H1 (cell line): ENCODE measurements at regions not wholly inside any gene's neighbourhood (a gene's known extent, or its start where the extent isn't known, plus 50 kb on each side); places are given as distances from the start of the nearest gene placed in this dataset.
A peak's percentile ranks its signal among the peaks of the same experiment; 100 is the strongest.

Source experiments
- CTCF ChIA-PET: fragments of 300-600 bp; sonication (Branson Sonifier 250); formaldehyde crosslinking; loops from one replicate; lab custom pipeline; 2021; ENCODE audit not compliant: partially characterized antibody; lab: Charles Lee
- POLR2A ChIA-PET: fragments of 300-600 bp; sonication (Branson Sonifier 250); formaldehyde crosslinking; loops from one replicate; lab custom pipeline; 2021; ENCODE audit warnings: inconsistent platforms; ENCODE audit not compliant: partially characterized antibody; lab: Charles Lee
- DNase-seq, 2 experiments: peaks; one replicate each; pipeline versions ENCODE4 v3.0.0 to v3.0.0-alpha.2; 2010 to 2022; ENCODE audit warnings: low spot score in 2 of 2, low read depth in 1 of 2, mixed read lengths in 1 of 2
- FAIRE-seq: peaks from 2 replicates; lab custom pipeline; 2011; peaks lifted over from hg19 to GRCh38; lab: Jason Lieb, UNC
- H2AFZ ChIP-seq: 2 replicates; pipeline ENCODE4 v1.8.1; 2012; ENCODE audit warnings: low read length, inconsistent platforms
- H2AK5ac ChIP-seq: 2 replicates; pipeline ENCODE4 v1.6.1; 2013; ENCODE audit warnings: low read depth, low read length
- H2BK120ac ChIP-seq: replicated peaks from 2 replicates; pipeline ENCODE3; 2013; ENCODE audit warnings: low read depth, low read length, inconsistent platforms
- H2BK12ac ChIP-seq: 2 replicates; pipeline ENCODE4 v1.6.1; 2013; ENCODE audit warnings: low read depth, low read length
- H2BK15ac ChIP-seq: 2 replicates; pipeline ENCODE4 v1.6.1; 2013; ENCODE audit warnings: low read length
- H2BK20ac ChIP-seq: 2 replicates; pipeline ENCODE4 v1.6.1; 2013; ENCODE audit warnings: low read length
- H2BK5ac ChIP-seq: 2 replicates; pipeline ENCODE4 v1.6.1; 2013; ENCODE audit warnings: low read depth, low read length
- H3K14ac ChIP-seq: 2 replicates; pipeline ENCODE4 v1.6.1; 2013; ENCODE audit warnings: inconsistent platforms; ENCODE audit not compliant: insufficient read length
- H3K18ac ChIP-seq: 2 replicates; pipeline ENCODE4 v1.6.1; 2013; ENCODE audit warnings: low read length; ENCODE audit errors: extremely low read depth
- H3K23ac ChIP-seq: 2 replicates; pipeline ENCODE4 v1.6.1; 2013; ENCODE audit warnings: inconsistent platforms; ENCODE audit not compliant: insufficient read length
- H3K23me2 ChIP-seq: 2 replicates; pipeline ENCODE4 v1.6.1; 2013; ENCODE audit warnings: low read depth, low read length
- H3K27ac ChIP-seq: 2 replicates; pipeline ENCODE4 v1.6.1; 2011; ENCODE audit warnings: low read depth, low read length, inconsistent platforms
- H3K27me3 ChIP-seq, 4 experiments: replicated peaks in 1 of 4; 1 replicate in 1 of 4; 2 replicates in 3 of 4; pipeline versions ENCODE4 v1.6.1 to v1.8.1; 2011 to 2013; ENCODE audit warnings: low read length in 3 of 4, mild to moderate bottlenecking in 3 of 4, inconsistent platforms in 2 of 4, mixed read lengths in 2 of 4, moderate library complexity in 1 of 4; ENCODE audit not compliant: control insufficient read depth in 3 of 4, insufficient read depth in 3 of 4; ENCODE audit errors: extremely low read depth in 1 of 4
- H3K36me3 ChIP-seq, 4 experiments: 2 replicates each; pipeline versions ENCODE4 v1.6.1 to v1.8.1; 2011 to 2013; ENCODE audit warnings: mild to moderate bottlenecking in 4 of 4, low read length in 3 of 4, moderate library complexity in 2 of 4, control low read depth in 1 of 4, inconsistent platforms in 1 of 4; ENCODE audit not compliant: insufficient read depth in 4 of 4, control insufficient read depth in 2 of 4
- H3K4ac ChIP-seq: replicated peaks from 2 replicates; pipeline ENCODE3; 2013; ENCODE audit warnings: low read length, low read depth, mixed read lengths, inconsistent platforms; ENCODE audit not compliant: insufficient read length
- H3K4me1 ChIP-seq, 4 experiments: replicated peaks in 1 of 4; 1 replicate in 1 of 4; 2 replicates in 3 of 4; pipeline versions ENCODE4 v1.6.1 to v1.8.1; 2011 to 2013; ENCODE audit warnings: low read length in 3 of 4, inconsistent platforms in 2 of 4, mixed read lengths in 1 of 4; ENCODE audit not compliant: insufficient read depth in 4 of 4, control insufficient read depth in 3 of 4
- H3K4me2 ChIP-seq, 2 experiments: 2 replicates each; pipeline versions ENCODE4 v1.6.1 to v1.8.1; 2011 to 2013; ENCODE audit warnings: low read depth in 2 of 2, low read length in 2 of 2, control low read depth in 1 of 2, inconsistent platforms in 1 of 2, mild to moderate bottlenecking in 1 of 2; ENCODE audit not compliant: insufficient read depth in 1 of 2
- H3K4me3 ChIP-seq, 4 experiments: fragments of 200-600, 300-600 bp in 1 of 4; sonication (generic), shearing (Covaris generic), sonication (Bioruptor Twin) in 1 of 4; 2 replicates each; pipeline versions ENCODE4 v1.5.1 to v1.8.1; 2011 to 2016; ENCODE audit warnings: low read length in 4 of 4, low read depth in 3 of 4, control low read depth in 2 of 4, inconsistent platforms in 2 of 4, mild to moderate bottlenecking in 2 of 4, mixed read lengths in 1 of 4, moderate library complexity in 1 of 4; ENCODE audit not compliant: insufficient read depth in 2 of 4; ENCODE audit errors: extremely low read depth in 1 of 4
- H3K56ac ChIP-seq: replicated peaks from 2 replicates; pipeline ENCODE3; 2013; ENCODE audit warnings: low read depth, mild to moderate bottlenecking, mixed read lengths, low read length, inconsistent platforms; ENCODE audit not compliant: insufficient read length
- H3K79me1 ChIP-seq: 2 replicates; pipeline ENCODE4 v1.6.1; 2013; ENCODE audit warnings: low read depth, low read length, control low read depth
- H3K79me2 ChIP-seq, 2 experiments: 2 replicates each; pipeline versions ENCODE4 v1.6.1 to v1.8.1; 2012 to 2013; ENCODE audit warnings: low read length in 2 of 2, mild to moderate bottlenecking in 2 of 2, inconsistent platforms in 1 of 2; ENCODE audit not compliant: insufficient read depth in 2 of 2, control insufficient read depth in 1 of 2
- H3K9ac ChIP-seq, 4 experiments: replicated peaks in 1 of 4; 1 replicate in 1 of 4; 2 replicates in 3 of 4; pipeline versions ENCODE4 v1.6.1 to v1.8.1; 2011 to 2013; ENCODE audit warnings: low read depth in 3 of 4, low read length in 3 of 4, control low read depth in 2 of 4, mild to moderate bottlenecking in 2 of 4, moderate library complexity in 2 of 4, inconsistent platforms in 1 of 4; ENCODE audit errors: extremely low read depth in 1 of 4
- H3K9me3 ChIP-seq, 2 experiments: 2 replicates each; pipeline versions ENCODE4 v1.6.1 to v1.8.1; 2012 to 2013; ENCODE audit warnings: mild to moderate bottlenecking in 2 of 2, moderate library complexity in 2 of 2, control low read depth in 1 of 2, inconsistent platforms in 1 of 2, low read depth in 1 of 2, low read length in 1 of 2, mixed read lengths in 1 of 2; ENCODE audit not compliant: insufficient read depth in 2 of 2
- H4K20me1 ChIP-seq, 2 experiments: replicated peaks in 1 of 2; 2 replicates each; pipeline versions ENCODE3 to v1.8.1; 2011 to 2013; ENCODE audit warnings: inconsistent platforms in 2 of 2, low read length in 2 of 2, mild to moderate bottlenecking in 1 of 2; ENCODE audit not compliant: insufficient read depth in 2 of 2, control insufficient read depth in 1 of 2
- H4K5ac ChIP-seq: 2 replicates; pipeline ENCODE4 v1.6.1; 2013; ENCODE audit warnings: low read length, low read depth, mixed read lengths, inconsistent platforms; ENCODE audit not compliant: insufficient read length
- H4K8ac ChIP-seq: 2 replicates; pipeline ENCODE4 v1.8.0; 2013; ENCODE audit warnings: mild to moderate bottlenecking, moderate library complexity, low read length, inconsistent platforms; ENCODE audit not compliant: insufficient read depth; ENCODE audit errors: extremely low read depth
- H4K91ac ChIP-seq: replicated peaks from 2 replicates; pipeline ENCODE3; 2013; ENCODE audit warnings: low read length, mixed read lengths, inconsistent platforms; ENCODE audit not compliant: insufficient read length
- BCL11A ChIP-seq, 2 experiments: IDR thresholded peaks; one replicate each; pipeline ENCODE4 v1.6.1; 2011; ENCODE audit warnings: low read depth in 2 of 2, low read length in 2 of 2, mild to moderate bottlenecking in 2 of 2
- CREB1 ChIP-seq: IDR thresholded peaks from 2 replicates; pipeline ENCODE4 v1.6.1; 2012; ENCODE audit warnings: inconsistent platforms
- EZH2 ChIP-seq: fragments of 200-600 bp; sonication (generic); IDR thresholded peaks from 2 replicates; pipeline ENCODE4 v1.7.1; 2012; ENCODE audit warnings: low read depth, mild to moderate bottlenecking, moderate library complexity, low read length, inconsistent platforms; ENCODE audit not compliant: severe bottlenecking
- KDM1A ChIP-seq: fragments of 200-600, 300-600 bp; sonication (generic); IDR thresholded peaks from 2 replicates; pipeline ENCODE4 v1.7.1; 2016; ENCODE audit warnings: mild to moderate bottlenecking, low read length, borderline replicate concordance
- KDM4A ChIP-seq: IDR thresholded peaks from one replicate; pipeline ENCODE4 v1.7.1; 2012; ENCODE audit warnings: low read depth, mild to moderate bottlenecking, moderate library complexity, low read length, inconsistent platforms; ENCODE audit not compliant: severe bottlenecking
- POLR2AphosphoS5 ChIP-seq: IDR thresholded peaks from 2 replicates; pipeline ENCODE4 v1.6.1; 2011; ENCODE audit warnings: low read depth, low read length
- SIX5 ChIP-seq: IDR thresholded peaks from 2 replicates; pipeline ENCODE4 v1.6.1; 2011; ENCODE audit warnings: mild to moderate bottlenecking, low read depth, low read length
- TBP ChIP-seq: IDR thresholded peaks from 2 replicates; pipeline ENCODE4 v1.6.1; 2011; ENCODE audit warnings: low read depth, low read length, improper control_type of control experiment
- WGBS, 2 experiments: shearing (Covaris generic) in 1 of 2; methylation state at CpG; one replicate each; pipeline versions ENCODE4 v1.1.6 to v1.1.7; 2013 to 2015; ENCODE audit warnings: low lambda C conversion rate in 2 of 2, mixed read lengths in 2 of 2, inconsistent platforms in 1 of 2, low coverage in 1 of 2, missing lambda C conversion rate in 1 of 2; ENCODE audit not compliant: insufficient replicate concordance in 2 of 2, insufficient coverage in 1 of 2, insufficient read length in 1 of 2; ENCODE audit errors: extremely low coverage in 1 of 2, missing lambda C conversion rate in 1 of 2; 5-methylcytosine and 5-hydroxymethylcytosine counted together

- Histone ChIP-seq H2AK5ac (no peak overlapping the region), H3K4me2 (0 out of 4 replicates have a peak overlapping the region, but pooled peaks of 1 of the 2 experiments have one; percentile 33), H4K20me1 (no peaks in the 10 kb centered on the region), H3K4me1 (peaks cover 0 to 8% (median 5%) of the 10 kb centered on the region in 4 experiments; a peak in 6 of 7 replicates), H4K8ac (no peak overlapping the region), H3K27me3 (no peaks in the 10 kb centered on the region), H2BK15ac (no peak overlapping the region), H3K9ac (no peak overlapping the region), H3K79me1 (no peaks in the 10 kb centered on the region), H3K4ac (no peak overlapping the region), H3K56ac (no peak overlapping the region), H2BK120ac (no peak overlapping the region), H3K9me3 (no peaks in the 10 kb centered on the region; a peak in 1 of 4 replicates), H4K91ac (no peak overlapping the region), H2AFZ (no peak overlapping the region), H3K18ac (no peak overlapping the region), H2BK5ac (0 out of 2 replicates have a peak overlapping the region, but pooled peaks have one; percentile 71), H3K14ac (no peak overlapping the region), H3K23me2 (no peaks in the 10 kb centered on the region; the same call in 1 of the 2 replicates), H2BK20ac (no peak overlapping the region), H4K5ac (no peak overlapping the region), H3K27ac (no peak overlapping the region; the same call in 1 of the 2 replicates), H3K4me3 (no peak overlapping the region), H2BK12ac (no peak overlapping the region), H3K79me2 (no peaks in the 10 kb centered on the region), H3K36me3 (no peaks in the 10 kb centered on the region), H3K23ac (no peak overlapping the region)
- ChIA-PET CTCF (no interaction called here), POLR2A (no interaction called here)
- FAIRE-seq (no peak), DNase-seq (no peak)
- TF ChIP-seq BCL11A (IDR thresholded peaks at IDR 0.05; ENCODE audit: low read depth in 2 of 2, low read length in 2 of 2) (no peak), EZH2 (no peak), SIX5 (no peak), TBP (no peak), KDM4A (no peak), POLR2AphosphoS5 (no peak), KDM1A (no peak), CREB1 (no peak)
- WGBS, 2 experiments = 90% methylated on average over 6 of the region's 6 CpGs; no CpG with 5 or more reads in 1 of the 2 experiments
Observed at GRCh38 chrX:40485102-40485826, 95.5 kb upstream of the ATP6AP2 start.
